SK-N-SH (cell line): ENCODE measurements at regions not wholly inside any gene's neighbourhood (a gene's known extent, or its start where the extent isn't known, plus 50 kb on each side); places are given as distances from the start of the nearest gene placed in this dataset.

Source experiments
- CTCF ChIA-PET: fragments of 300-600, 350-600 bp; formaldehyde crosslinking; extraction: SDS; loops from one replicate; lab custom pipeline; 2021; lab: Yijun Ruan, JAX
- POLR2A ChIA-PET: fragments of 350-600 bp; sonication (Branson Sonifier 250); formaldehyde crosslinking; extraction: SDS; loops from one replicate; lab custom pipeline; 2020; ENCODE audit warnings: antibody characterized with exemption, inconsistent platforms; lab: Yijun Ruan, JAX
- DNase-seq: peaks from one replicate; pipeline ENCODE4 v3.0.0; 2012
- H2AFZ ChIP-seq: fragments of 200-600 bp; sonication (generic); 2 replicates; pipeline ENCODE4 v1.8.1; 2016; ENCODE audit warnings: antibody characterized with exemption, mild to moderate bottlenecking, low read depth
- H3F3A ChIP-seq: fragments of 200-600 bp; sonication (generic); replicated peaks from 2 replicates; pipeline ENCODE3; 2016; ENCODE audit warnings: antibody characterized with exemption, mild to moderate bottlenecking; ENCODE audit not compliant: insufficient read depth
- H3K27ac ChIP-seq, 2 experiments: fragments of 200-500 bp in 1 of 2; fragments of 200-600 bp in 1 of 2; sonication (Bioruptor generic) in 1 of 2; sonication (generic), shearing (Covaris generic) in 1 of 2; 2 replicates each; pipeline versions ENCODE4 v1.5.1 to v1.6.1; 2014 to 2016; ENCODE audit warnings: low read depth in 2 of 2, inconsistent platforms in 1 of 2, low read length in 1 of 2, mild to moderate bottlenecking in 1 of 2, mixed read lengths in 1 of 2
- H3K27me3 ChIP-seq: fragments of 200-600 bp; sonication (generic), shearing (Covaris generic); 2 replicates; pipeline ENCODE4 v1.6.1; 2016; ENCODE audit warnings: mixed run types; ENCODE audit not compliant: insufficient read depth
- H3K36me3 ChIP-seq, 2 experiments: fragments of 200-500 bp in 1 of 2; fragments of 200-600 bp in 1 of 2; sonication (Bioruptor generic) in 1 of 2; sonication (generic) in 1 of 2; replicated peaks in 1 of 2; 2 replicates each; pipeline versions ENCODE3 to v1.5.1; 2014 to 2016; ENCODE audit warnings: low read length in 1 of 2, mild to moderate bottlenecking in 1 of 2; ENCODE audit not compliant: insufficient read depth in 2 of 2, control insufficient read depth in 1 of 2
- H3K4me1 ChIP-seq, 2 experiments: fragments of 200-500 bp in 1 of 2; fragments of 200-600 bp in 1 of 2; sonication (Bioruptor generic) in 1 of 2; sonication (generic), shearing (Covaris generic) in 1 of 2; 2 replicates each; pipeline versions ENCODE4 v1.5.1 to v1.6.1; 2014 to 2016; ENCODE audit warnings: low read depth in 1 of 2, low read length in 1 of 2, mixed run types in 1 of 2; ENCODE audit not compliant: insufficient read depth in 2 of 2, control insufficient read depth in 1 of 2
- H3K4me2 ChIP-seq: fragments of 200-600 bp; sonication (generic), shearing (Covaris generic); 2 replicates; pipeline ENCODE4 v1.6.1; 2017; ENCODE audit warnings: mixed run types
- H3K4me3 ChIP-seq, 2 experiments: fragments of 200-500 bp in 1 of 2; fragments of 200-600 bp in 1 of 2; sonication (Bioruptor generic) in 1 of 2; sonication (generic), shearing (Covaris generic) in 1 of 2; 2 replicates each; pipeline versions ENCODE4 v1.5.1 to v1.8.1; 2014 to 2016; ENCODE audit warnings: low read depth in 2 of 2, inconsistent platforms in 1 of 2, low read length in 1 of 2, mild to moderate bottlenecking in 1 of 2, mixed read lengths in 1 of 2, moderate library complexity in 1 of 2
- H3K79me2 ChIP-seq: fragments of 200-600 bp; sonication (generic); 2 replicates; pipeline ENCODE4 v1.8.1; 2017; ENCODE audit warnings: mild to moderate bottlenecking; ENCODE audit not compliant: insufficient read depth
- H3K9ac ChIP-seq: fragments of 200-600 bp; sonication (generic); 2 replicates; pipeline ENCODE4 v1.6.1; 2017; ENCODE audit warnings: mixed run types
- H3K9me2 ChIP-seq: fragments of 200-600 bp; sonication (generic); 2 replicates; pipeline ENCODE4 v1.6.1; 2017; ENCODE audit warnings: mixed run types
- H3K9me3 ChIP-seq: fragments of 200-600 bp; sonication (generic); 2 replicates; pipeline ENCODE4 v1.6.1; 2017; ENCODE audit warnings: mixed run types, mild to moderate bottlenecking, moderate library complexity
- H4K20me1 ChIP-seq: fragments of 200-600 bp; sonication (generic); 2 replicates; pipeline ENCODE4 v1.6.1; 2017; ENCODE audit warnings: mild to moderate bottlenecking, mixed run types; ENCODE audit not compliant: insufficient read depth
- FOSL2 ChIP-seq: IDR thresholded peaks from 2 replicates; pipeline ENCODE4 v1.4.0; 2012; ENCODE audit warnings: low read depth, mild to moderate bottlenecking, moderate library complexity, borderline replicate concordance
- JUND ChIP-seq: IDR thresholded peaks from 2 replicates; pipeline ENCODE4 v1.4.0; 2012
- MEF2A ChIP-seq: IDR thresholded peaks from 2 replicates; pipeline ENCODE4 v1.4.0; 2012; ENCODE audit warnings: low read depth, borderline replicate concordance
- YY1 ChIP-seq: IDR thresholded peaks from 2 replicates; pipeline ENCODE4 v1.4.0; 2012; ENCODE audit warnings: low read depth, mild to moderate bottlenecking
- WGBS: methylation state at CpG from one replicate; pipeline ENCODE4 v1.1.6; 2017; ENCODE audit warnings: low lambda C conversion rate; 5-methylcytosine and 5-hydroxymethylcytosine counted together
- TF ChIP-seq, protein P1 (sequence below): IDR thresholded peaks from 2 replicates; pipeline ENCODE4; 2012
- TF ChIP-seq, protein P2 (sequence below): IDR thresholded peaks from 2 replicates; pipeline ENCODE4 v1.6.1; 2012; ENCODE audit warnings: mild to moderate bottlenecking, low read depth, low read length, moderate library complexity
- TF ChIP-seq, protein P3 (sequence below): IDR thresholded peaks from 2 replicates; pipeline ENCODE4 v1.4.0; 2012; ENCODE audit warnings: low read depth, borderline replicate concordance

DNA sequence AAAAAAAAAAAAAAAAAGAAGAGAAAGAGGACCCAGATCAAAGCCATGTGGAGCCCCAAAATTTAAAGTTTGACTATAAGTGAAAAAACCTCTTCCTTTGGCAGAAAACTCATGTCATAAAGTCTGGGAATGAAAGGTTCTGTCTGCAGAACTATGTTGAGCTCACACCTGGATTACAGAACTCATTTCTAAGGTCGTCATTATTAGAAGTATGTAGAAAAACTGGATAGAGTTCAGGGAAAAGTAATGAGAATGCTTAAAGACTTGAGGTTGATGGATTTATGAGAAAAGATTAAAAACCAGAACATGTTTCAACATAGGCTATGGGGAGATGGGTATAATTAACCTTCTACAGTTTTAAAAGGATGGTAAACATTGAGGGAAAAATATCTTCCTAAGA is 90.7 kb upstream of the COL11A1 start:
- no peaks in the 10 kb centered on the region for H3F3A ChIP-seq
- ChIA-PET CTCF (interaction anchor here (1.5 kb wide), 1 partner anchor 10 kb away, joined by 3 read pairs; no protein-coding TSS in a partner anchor), POLR2A (no interaction called here)
- no peaks in the 10 kb centered on the region for H3K36me3 ChIP-seq
- H4K20me1 ChIP-seq: no peaks in the 10 kb centered on the region
- H3K9me3 ChIP-seq: no peaks in the 10 kb centered on the region
- DNase-seq: no peak
- H3K27ac ChIP-seq: no peak overlapping the region
- H3K4me2 ChIP-seq: no peak overlapping the region
- H3K4me1 ChIP-seq: no peaks in the 10 kb centered on the region; a peak in 1 of 4 replicates
- no peak overlapping the region for H2AFZ ChIP-seq
- no peak overlapping the region for H3K9ac ChIP-seq
- TF ChIP-seq, protein P1, sequence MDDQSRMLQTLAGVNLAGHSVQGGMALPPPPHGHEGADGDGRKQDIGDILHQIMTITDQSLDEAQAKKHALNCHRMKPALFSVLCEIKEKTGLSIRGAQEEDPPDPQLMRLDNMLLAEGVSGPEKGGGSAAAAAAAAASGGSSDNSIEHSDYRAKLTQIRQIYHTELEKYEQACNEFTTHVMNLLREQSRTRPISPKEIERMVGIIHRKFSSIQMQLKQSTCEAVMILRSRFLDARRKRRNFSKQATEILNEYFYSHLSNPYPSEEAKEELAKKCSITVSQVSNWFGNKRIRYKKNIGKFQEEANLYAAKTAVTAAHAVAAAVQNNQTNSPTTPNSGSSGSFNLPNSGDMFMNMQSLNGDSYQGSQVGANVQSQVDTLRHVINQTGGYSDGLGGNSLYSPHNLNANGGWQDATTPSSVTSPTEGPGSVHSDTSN: no peak
- TF ChIP-seq MEF2A (no peak), FOSL2 (no peak)
- TF ChIP-seq, protein P2, sequence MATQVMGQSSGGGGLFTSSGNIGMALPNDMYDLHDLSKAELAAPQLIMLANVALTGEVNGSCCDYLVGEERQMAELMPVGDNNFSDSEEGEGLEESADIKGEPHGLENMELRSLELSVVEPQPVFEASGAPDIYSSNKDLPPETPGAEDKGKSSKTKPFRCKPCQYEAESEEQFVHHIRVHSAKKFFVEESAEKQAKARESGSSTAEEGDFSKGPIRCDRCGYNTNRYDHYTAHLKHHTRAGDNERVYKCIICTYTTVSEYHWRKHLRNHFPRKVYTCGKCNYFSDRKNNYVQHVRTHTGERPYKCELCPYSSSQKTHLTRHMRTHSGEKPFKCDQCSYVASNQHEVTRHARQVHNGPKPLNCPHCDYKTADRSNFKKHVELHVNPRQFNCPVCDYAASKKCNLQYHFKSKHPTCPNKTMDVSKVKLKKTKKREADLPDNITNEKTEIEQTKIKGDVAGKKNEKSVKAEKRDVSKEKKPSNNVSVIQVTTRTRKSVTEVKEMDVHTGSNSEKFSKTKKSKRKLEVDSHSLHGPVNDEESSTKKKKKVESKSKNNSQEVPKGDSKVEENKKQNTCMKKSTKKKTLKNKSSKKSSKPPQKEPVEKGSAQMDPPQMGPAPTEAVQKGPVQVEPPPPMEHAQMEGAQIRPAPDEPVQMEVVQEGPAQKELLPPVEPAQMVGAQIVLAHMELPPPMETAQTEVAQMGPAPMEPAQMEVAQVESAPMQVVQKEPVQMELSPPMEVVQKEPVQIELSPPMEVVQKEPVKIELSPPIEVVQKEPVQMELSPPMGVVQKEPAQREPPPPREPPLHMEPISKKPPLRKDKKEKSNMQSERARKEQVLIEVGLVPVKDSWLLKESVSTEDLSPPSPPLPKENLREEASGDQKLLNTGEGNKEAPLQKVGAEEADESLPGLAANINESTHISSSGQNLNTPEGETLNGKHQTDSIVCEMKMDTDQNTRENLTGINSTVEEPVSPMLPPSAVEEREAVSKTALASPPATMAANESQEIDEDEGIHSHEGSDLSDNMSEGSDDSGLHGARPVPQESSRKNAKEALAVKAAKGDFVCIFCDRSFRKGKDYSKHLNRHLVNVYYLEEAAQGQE: no peak
- TF ChIP-seq, protein P3, sequence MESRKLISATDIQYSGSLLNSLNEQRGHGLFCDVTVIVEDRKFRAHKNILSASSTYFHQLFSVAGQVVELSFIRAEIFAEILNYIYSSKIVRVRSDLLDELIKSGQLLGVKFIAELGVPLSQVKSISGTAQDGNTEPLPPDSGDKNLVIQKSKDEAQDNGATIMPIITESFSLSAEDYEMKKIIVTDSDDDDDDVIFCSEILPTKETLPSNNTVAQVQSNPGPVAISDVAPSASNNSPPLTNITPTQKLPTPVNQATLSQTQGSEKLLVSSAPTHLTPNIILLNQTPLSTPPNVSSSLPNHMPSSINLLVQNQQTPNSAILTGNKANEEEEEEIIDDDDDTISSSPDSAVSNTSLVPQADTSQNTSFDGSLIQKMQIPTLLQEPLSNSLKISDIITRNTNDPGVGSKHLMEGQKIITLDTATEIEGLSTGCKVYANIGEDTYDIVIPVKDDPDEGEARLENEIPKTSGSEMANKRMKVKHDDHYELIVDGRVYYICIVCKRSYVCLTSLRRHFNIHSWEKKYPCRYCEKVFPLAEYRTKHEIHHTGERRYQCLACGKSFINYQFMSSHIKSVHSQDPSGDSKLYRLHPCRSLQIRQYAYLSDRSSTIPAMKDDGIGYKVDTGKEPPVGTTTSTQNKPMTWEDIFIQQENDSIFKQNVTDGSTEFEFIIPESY: no peak
- no peaks in the 10 kb centered on the region for H3K79me2 ChIP-seq
- no peaks in the 10 kb centered on the region for H3K9me2 ChIP-seq
- no peak overlapping the region for H3K4me3 ChIP-seq
- H3K27me3 ChIP-seq: no peaks in the 10 kb centered on the region
- 86% methylated on average over 1 of the region's 1 CpG for WGBS

DNA sequence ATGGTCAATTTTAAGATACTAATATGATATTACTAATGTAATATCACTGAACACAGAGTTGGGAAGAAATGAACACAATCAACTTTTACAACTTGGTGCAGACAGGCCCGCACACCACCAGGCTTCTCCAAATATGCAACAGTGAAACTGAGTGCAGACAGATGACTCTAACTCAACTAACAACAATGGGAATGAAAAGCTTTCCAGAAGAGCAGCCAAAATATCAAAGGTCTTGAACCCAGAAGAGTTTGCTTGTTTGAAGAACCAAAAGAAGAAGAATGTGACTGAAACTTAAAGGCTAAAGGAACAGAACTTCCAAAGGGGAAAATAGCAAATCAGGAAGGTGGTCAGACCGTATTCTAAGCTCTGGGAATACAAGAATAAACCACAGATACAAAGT is 89.8 kb upstream of the COL11A1 start:
- CTCF ChIA-PET: interaction anchor here (0.9 kb wide), 1 partner anchor 92 kb away, joined by 4 read pairs; no protein-coding TSS in a partner anchor
- POLR2A ChIA-PET: no interaction called here

More for the DNA sequence above, 89.8 kb upstream of the COL11A1 start:
- no peaks in the 10 kb centered on the region for H3K9me2 ChIP-seq
- H3K36me3 ChIP-seq: no peaks in the 10 kb centered on the region
- H2AFZ ChIP-seq: no peak overlapping the region
- no peaks in the 10 kb centered on the region; a peak in 2 of 4 replicates for H3K4me1 ChIP-seq
- no peak overlapping the region for H3K27ac ChIP-seq
- no peaks in the 10 kb centered on the region for H3K27me3 ChIP-seq
- 60% methylated on average over 2 of the region's 2 CpGs for WGBS
- no peaks in the 10 kb centered on the region for H3K79me2 ChIP-seq
- no peak overlapping the region for H3K4me2 ChIP-seq
- H3K9me3 ChIP-seq: no peaks in the 10 kb centered on the region
- no peak overlapping the region for H3K9ac ChIP-seq
- H3F3A ChIP-seq: no peaks in the 10 kb centered on the region
- TF ChIP-seq JUND (no peak), YY1 (no peak)
- no peak overlapping the region for H3K4me3 ChIP-seq
- no peaks in the 10 kb centered on the region for H4K20me1 ChIP-seq
- DNase-seq: no peak
